ENCODE measurements at regions not wholly inside any gene's neighbourhood (a gene's known extent, or its start where the extent isn't known, plus 50 kb on each side); places are given as distances from the start of the nearest gene placed in this dataset.

DNA sequence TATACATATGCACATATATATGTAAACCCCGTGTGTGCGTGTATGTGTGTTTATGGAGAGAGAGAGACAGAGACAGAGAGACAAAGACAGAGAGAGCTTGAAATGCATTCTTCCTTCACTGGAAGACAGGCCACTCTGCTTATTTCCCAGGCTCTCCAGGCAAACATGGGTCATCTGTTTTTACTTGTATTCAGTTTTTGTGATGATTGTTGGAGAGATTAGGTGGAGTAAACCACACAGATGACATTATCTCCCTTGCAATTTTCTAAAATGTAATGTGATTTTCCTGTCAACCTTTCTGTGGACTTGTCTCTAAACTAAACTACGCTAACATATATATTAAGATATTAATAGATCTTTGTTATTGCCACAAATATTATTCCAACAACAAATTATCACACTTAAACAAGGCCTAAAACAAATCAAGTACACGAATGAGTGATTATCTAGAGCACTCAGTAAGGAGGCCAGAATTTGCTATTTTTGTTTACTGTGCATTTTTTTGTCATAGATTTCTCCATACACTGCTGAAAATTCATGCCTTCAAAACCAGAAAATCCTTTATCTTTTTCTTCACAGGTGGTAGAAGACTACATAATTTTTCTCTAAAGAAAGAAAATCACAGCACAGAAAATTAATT, 251.8 kb upstream of the SLIT2 start:
- no peaks in the 10 kb centered on the region for H3K36me3 Mint-ChIP-seq
- H3K4me1 Mint-ChIP-seq = no peaks in the 10 kb centered on the region
- H3K4me3 Mint-ChIP-seq = no peak overlapping the region
- peaks cover 3 to 11% (median 5%) of the 10 kb centered on the region in 7 donors for H3K9me3 Mint-ChIP-seq
- Histone ChIP-seq H2AFZ (ENCODE audit: insufficient read depth, low read depth, low read length, poor library complexity, severe bottlenecking) (no peak overlapping the region), H3K9me3 (replicated peaks in 1 of 2; ENCODE audit: control insufficient read depth in 1 of 2, insufficient read depth in 1 of 2, low read length in 2 of 2) (peaks cover 0 to 8% of the 10 kb centered on the region in 2 donors), H3K27ac (ENCODE audit: low read depth in 1 of 2, low read length in 2 of 2) (no peak overlapping the region), H3K79me2 (ENCODE audit: insufficient read depth, low read length) (no peaks in the 10 kb centered on the region), H3K36me3 (replicated peaks in 1 of 2; ENCODE audit: control insufficient read depth in 1 of 2, insufficient read depth in 2 of 2, low read length in 2 of 2) (no peaks in the 10 kb centered on the region), H3K4me2 (replicated peaks; ENCODE audit: extremely low read depth, low read length, poor library complexity, severe bottlenecking) (no peak overlapping the region), H3K4me3 (replicated peaks in 1 of 3; ENCODE audit: low read depth in 2 of 3, low read length in 3 of 3) (no peak overlapping the region), H4K20me1 (ENCODE audit: insufficient read depth, low read length) (no peaks in the 10 kb centered on the region), H3K4me1 (ENCODE audit: control insufficient read depth in 1 of 2, insufficient read depth in 2 of 2, low read length in 2 of 2) (no peaks in the 10 kb centered on the region), H3K27me3 (ENCODE audit: control insufficient read depth in 2 of 2, insufficient read depth in 2 of 2, low read length in 2 of 2) (no peaks in the 10 kb centered on the region), H3K9ac (ENCODE audit: insufficient read depth, low read length, poor library complexity, severe bottlenecking) (no peak overlapping the region)
- no peak for DNase-seq
- WGBS (ENCODE audit: insufficient coverage) = no CpG with 5 or more reads among the region's 4 CpGs
- TF ChIP-seq, protein P1, sequence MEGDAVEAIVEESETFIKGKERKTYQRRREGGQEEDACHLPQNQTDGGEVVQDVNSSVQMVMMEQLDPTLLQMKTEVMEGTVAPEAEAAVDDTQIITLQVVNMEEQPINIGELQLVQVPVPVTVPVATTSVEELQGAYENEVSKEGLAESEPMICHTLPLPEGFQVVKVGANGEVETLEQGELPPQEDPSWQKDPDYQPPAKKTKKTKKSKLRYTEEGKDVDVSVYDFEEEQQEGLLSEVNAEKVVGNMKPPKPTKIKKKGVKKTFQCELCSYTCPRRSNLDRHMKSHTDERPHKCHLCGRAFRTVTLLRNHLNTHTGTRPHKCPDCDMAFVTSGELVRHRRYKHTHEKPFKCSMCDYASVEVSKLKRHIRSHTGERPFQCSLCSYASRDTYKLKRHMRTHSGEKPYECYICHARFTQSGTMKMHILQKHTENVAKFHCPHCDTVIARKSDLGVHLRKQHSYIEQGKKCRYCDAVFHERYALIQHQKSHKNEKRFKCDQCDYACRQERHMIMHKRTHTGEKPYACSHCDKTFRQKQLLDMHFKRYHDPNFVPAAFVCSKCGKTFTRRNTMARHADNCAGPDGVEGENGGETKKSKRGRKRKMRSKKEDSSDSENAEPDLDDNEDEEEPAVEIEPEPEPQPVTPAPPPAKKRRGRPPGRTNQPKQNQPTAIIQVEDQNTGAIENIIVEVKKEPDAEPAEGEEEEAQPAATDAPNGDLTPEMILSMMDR (IDR thresholded peaks at IDR 0.05) = no peak
- peaks cover 0 to 3% (median 2%) of the 10 kb centered on the region in 3 donors for H3K27me3 Mint-ChIP-seq (ENCODE audit: low read depth in 3 of 3)
- intact Hi-C loops (cut with micrococcal nuclease) = no loop called here
- no peak overlapping the region for H3K27ac Mint-ChIP-seq

DNA sequence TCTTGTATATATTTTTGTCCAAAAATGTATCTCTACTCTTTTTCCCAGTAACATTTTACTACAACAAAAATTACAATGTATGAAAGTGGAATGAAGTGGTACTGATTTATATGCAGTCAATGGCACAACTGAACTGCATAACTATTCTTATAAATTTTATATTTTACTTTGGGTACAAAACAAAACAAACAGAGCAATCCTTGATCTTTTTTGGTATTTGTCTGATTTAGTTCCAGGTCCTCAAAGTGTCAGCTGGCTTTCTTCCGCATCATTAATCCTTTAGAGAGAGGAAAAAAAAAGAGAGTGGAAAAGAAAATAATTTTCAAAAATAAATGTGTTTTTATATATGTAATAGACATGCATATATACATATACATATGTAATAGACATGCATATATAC, 252.4 kb upstream of the SLIT2 start:
- Histone ChIP-seq H3K36me3 (replicated peaks in 1 of 2; ENCODE audit: control insufficient read depth in 1 of 2, insufficient read depth in 2 of 2, low read length in 2 of 2) (no peaks in the 10 kb centered on the region), H3K27me3 (ENCODE audit: control insufficient read depth in 2 of 2, insufficient read depth in 2 of 2, low read length in 2 of 2) (no peaks in the 10 kb centered on the region), H3K27ac (ENCODE audit: low read depth in 1 of 2, low read length in 2 of 2) (no peak overlapping the region), H3K9ac (ENCODE audit: insufficient read depth, low read length, poor library complexity, severe bottlenecking) (no peak overlapping the region), H3K9me3 (replicated peaks in 1 of 2; ENCODE audit: control insufficient read depth in 1 of 2, insufficient read depth in 1 of 2, low read length in 2 of 2) (peaks cover 0 to 2% of the 10 kb centered on the region in 2 donors), H4K20me1 (ENCODE audit: insufficient read depth, low read length) (no peaks in the 10 kb centered on the region), H3K79me2 (ENCODE audit: insufficient read depth, low read length) (no peaks in the 10 kb centered on the region), H3K4me3 (replicated peaks in 1 of 3; ENCODE audit: low read depth in 2 of 3, low read length in 3 of 3) (no peak overlapping the region), H2AFZ (ENCODE audit: insufficient read depth, low read depth, low read length, poor library complexity, severe bottlenecking) (no peak overlapping the region), H3K4me2 (replicated peaks; ENCODE audit: extremely low read depth, low read length, poor library complexity, severe bottlenecking) (no peak overlapping the region), H3K4me1 (ENCODE audit: control insufficient read depth in 1 of 2, insufficient read depth in 2 of 2, low read length in 2 of 2) (no peaks in the 10 kb centered on the region)
- no CpG with 5 or more reads among the region's 1 CpG for WGBS (ENCODE audit: insufficient coverage)
- DNase-seq = no peak
- H3K4me3 Mint-ChIP-seq = no peak overlapping the region
- no peaks in the 10 kb centered on the region for H3K4me1 Mint-ChIP-seq
- peaks cover 0 to 3% (median 2%) of the 10 kb centered on the region in 3 donors for H3K27me3 Mint-ChIP-seq (ENCODE audit: low read depth in 3 of 3)
- H3K36me3 Mint-ChIP-seq = no peaks in the 10 kb centered on the region
- peaks cover 0 to 6% (median under 1%) of the 10 kb centered on the region in 7 donors for H3K9me3 Mint-ChIP-seq
- H3K27ac Mint-ChIP-seq = no peak overlapping the region
- TF ChIP-seq, protein P1 (IDR thresholded peaks at IDR 0.05) = no peak
- intact Hi-C loops (cut with micrococcal nuclease) = no loop called here
